Activated T-helper 1 cell treated with anti-CD3 and anti-CD28 coated beads, Interleukin-12 subunit alpha, Interleukin-12 subunit beta, Interleukin-2, Interleukin-4 antibody, amounts not matched to agents 30 ng/mL and 10 ng/mL and 1 ng/mL, durations not matched to agents 14 hours and 24 hours and 36 hours (primary cell): ENCODE measurements at regions not wholly inside any gene's neighbourhood (a gene's known extent, or its start where the extent isn't known, plus 50 kb on each side); places are given as distances from the start of the nearest gene placed in this dataset.
"Not testable (repeated sequence)": the region's sequence is repeated elsewhere in the genome, so short reads cannot be mapped to it uniquely, and the experiment has no call there.

ENCODE experiments used
- DNase-seq: peaks from one replicate; pipeline ENCODE4 v3.0.0; 2021; ENCODE audit warnings: low spot score
- H3K27ac Mint-ChIP-seq: one replicate; pipeline ENCODE4 v1.8.0; 2021; ENCODE audit warnings: mild to moderate bottlenecking, mixed read lengths
- H3K27me3 Mint-ChIP-seq: one replicate; pipeline ENCODE4 v1.8.0; 2022; ENCODE audit warnings: mild to moderate bottlenecking, moderate library complexity, mixed read lengths; ENCODE audit not compliant: insufficient read depth
- H3K36me3 Mint-ChIP-seq: one replicate; pipeline ENCODE4 v1.8.0; 2021; ENCODE audit warnings: low read depth, mixed read lengths
- H3K4me1 Mint-ChIP-seq: one replicate; pipeline ENCODE4 v1.8.0; 2021; ENCODE audit warnings: low read depth, mixed read lengths
- H3K4me3 Mint-ChIP-seq: one replicate; pipeline ENCODE4 v1.8.0; 2021; ENCODE audit warnings: mild to moderate bottlenecking, moderate library complexity, mixed read lengths
- H3K9me3 Mint-ChIP-seq: one replicate; pipeline ENCODE4 v1.8.0; 2021; ENCODE audit warnings: mixed read lengths
- intact Hi-C: fragments of 100-400 bp; cut with micrococcal nuclease; formaldehyde crosslinking; loops from one replicate; pipeline ENCODE4 v1.15.1; 2024

DNA sequence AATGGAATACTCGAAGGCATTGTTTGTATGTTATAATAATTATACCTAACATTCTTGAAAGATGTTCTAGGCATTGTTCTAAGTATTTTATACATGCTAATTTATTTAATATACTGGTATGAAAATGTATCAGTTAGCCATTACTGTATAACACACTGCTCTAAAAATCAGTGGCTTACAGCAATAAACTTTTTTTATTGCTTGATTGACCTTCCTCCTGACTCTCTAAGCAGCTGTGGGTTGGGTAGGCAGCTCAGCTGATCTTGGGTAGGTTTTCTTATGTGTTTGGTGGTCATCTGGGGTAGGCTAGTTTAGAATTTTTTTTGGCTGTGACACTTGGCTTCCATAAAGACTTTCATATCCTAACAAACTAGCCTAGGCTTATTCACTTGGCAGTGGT, 100.2 kb upstream of the SYT6 start:
- H3K9me3 Mint-ChIP-seq: peaks cover 13% of the 10 kb centered on the region
- H3K4me3 Mint-ChIP-seq: no peak overlapping the region
- H3K36me3 Mint-ChIP-seq: no peaks in the 10 kb centered on the region
- no peaks in the 10 kb centered on the region for H3K4me1 Mint-ChIP-seq
- H3K27me3 Mint-ChIP-seq: no peaks in the 10 kb centered on the region
- no peak overlapping the region for H3K27ac Mint-ChIP-seq
- DNase-seq: no peak
- intact Hi-C loops: no loop called here

DNA sequence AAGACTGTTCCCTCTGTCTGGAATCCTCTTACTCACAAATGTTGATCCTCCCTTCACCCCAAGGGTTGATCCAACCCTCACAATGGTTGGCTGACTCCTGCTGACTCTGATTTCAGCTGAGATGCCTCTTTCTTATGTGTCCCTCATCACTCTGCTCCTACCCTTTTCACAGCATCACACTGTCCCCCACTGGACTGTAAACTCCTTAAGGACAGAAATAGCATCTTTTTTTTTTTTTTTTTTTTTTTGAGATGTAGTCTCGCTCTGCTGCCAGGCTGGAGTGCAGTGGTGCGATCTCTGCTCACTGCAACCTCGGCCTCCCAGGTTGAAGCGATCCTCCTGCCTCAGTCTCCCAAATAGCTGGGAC, 97.9 kb upstream of the SYT6 start:
- no peak overlapping the region for H3K4me3 Mint-ChIP-seq
- H3K9me3 Mint-ChIP-seq: peaks cover 13% of the 10 kb centered on the region
- no peak for DNase-seq
- H3K36me3 Mint-ChIP-seq: no peaks in the 10 kb centered on the region
- H3K27me3 Mint-ChIP-seq: no peaks in the 10 kb centered on the region
- no peaks in the 10 kb centered on the region for H3K4me1 Mint-ChIP-seq
- H3K27ac Mint-ChIP-seq: no peak overlapping the region
- intact Hi-C loops: no loop called here

- H3K27ac Mint-ChIP-seq: no peak overlapping the region
- no peaks in the 10 kb centered on the region for H3K36me3 Mint-ChIP-seq
- H3K27me3 Mint-ChIP-seq: peaks cover 2% of the 10 kb centered on the region
- intact Hi-C loops: no loop called here
- H3K9me3 Mint-ChIP-seq: peaks cover 13% of the 10 kb centered on the region
- H3K4me1 Mint-ChIP-seq: no peaks in the 10 kb centered on the region
- no peak overlapping the region for H3K4me3 Mint-ChIP-seq
- DNase-seq: no peak
Observed at GRCh38 chr1:114250683-114251572, 97.3 kb upstream of the SYT6 start.

- intact Hi-C loops: no loop called here
- Mint-ChIP-seq H3K36me3 (no peaks in the 10 kb centered on the region), H3K9me3 (peaks cover 16% of the 10 kb centered on the region), H3K27me3 (peaks cover 3% of the 10 kb centered on the region), H3K27ac (no peak overlapping the region), H3K4me1 (no peaks in the 10 kb centered on the region), H3K4me3 (no peak overlapping the region)
- no peak for DNase-seq
Observed at GRCh38 chr1:114249691-114250090, 96.0 kb upstream of the SYT6 start.

DNA sequence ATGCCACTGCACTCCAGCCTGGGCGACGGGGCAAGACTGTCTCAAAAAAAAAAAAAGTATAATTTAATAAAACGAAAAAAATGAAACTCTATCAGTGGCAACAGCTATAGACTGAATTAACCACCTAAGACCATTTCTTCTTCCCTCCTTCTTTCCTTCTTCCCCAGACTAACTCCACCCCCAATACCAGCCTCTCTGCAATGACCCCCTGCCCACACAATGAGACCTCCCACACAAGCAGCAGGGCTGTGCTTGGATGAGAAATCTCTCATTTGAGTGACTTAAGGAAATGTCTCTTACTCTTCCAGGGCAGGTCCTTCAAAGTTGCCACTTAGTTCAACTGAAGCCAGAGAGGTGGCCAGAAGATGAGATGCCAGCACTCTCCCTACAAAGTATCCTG, 94.5 kb upstream of the SYT6 start:
- H3K27ac Mint-ChIP-seq: no peak overlapping the region

GRCh38 chr1:114242531-114243210, 89.0 kb upstream of the SYT6 start:
- H3K36me3 Mint-ChIP-seq, intact Hi-C loops, H3K4me1 Mint-ChIP-seq, H3K27ac Mint-ChIP-seq, DNase-seq, H3K27me3 Mint-ChIP-seq, H3K4me3 Mint-ChIP-seq: not testable (repeated sequence)
- peaks cover 21% of the 10 kb centered on the region for H3K9me3 Mint-ChIP-seq

More for the DNA sequence above, 94.5 kb upstream of the SYT6 start:
- Mint-ChIP-seq H3K9me3 (peaks cover 18% of the 10 kb centered on the region), H3K4me1 (no peaks in the 10 kb centered on the region), H3K27me3 (peaks cover 5% of the 10 kb centered on the region), H3K4me3 (no peak overlapping the region), H3K36me3 (no peaks in the 10 kb centered on the region)
- DNase-seq: no peak
- intact Hi-C loops: no loop called here

- Mint-ChIP-seq H3K27me3 (peaks cover 5% of the 10 kb centered on the region), H3K4me3 (no peak overlapping the region), H3K27ac (no peak overlapping the region), H3K4me1 (no peaks in the 10 kb centered on the region), H3K9me3 (peaks cover 6% of the 10 kb centered on the region), H3K36me3 (no peaks in the 10 kb centered on the region)
- intact Hi-C loops: no loop called here
- DNase-seq: no peak
Observed at GRCh38 chr1:114238053-114238452, 84.4 kb upstream of the SYT6 start.

- DNase-seq: no peak
- Mint-ChIP-seq H3K27ac (no peak overlapping the region), H3K27me3 (peaks cover 5% of the 10 kb centered on the region), H3K4me3 (no peak overlapping the region), H3K9me3 (peaks cover 6% of the 10 kb centered on the region), H3K36me3 (no peaks in the 10 kb centered on the region), H3K4me1 (no peaks in the 10 kb centered on the region)
- intact Hi-C loops: no loop called here
Observed at GRCh38 chr1:114236517-114236916, 82.8 kb upstream of the SYT6 start.

DNA sequence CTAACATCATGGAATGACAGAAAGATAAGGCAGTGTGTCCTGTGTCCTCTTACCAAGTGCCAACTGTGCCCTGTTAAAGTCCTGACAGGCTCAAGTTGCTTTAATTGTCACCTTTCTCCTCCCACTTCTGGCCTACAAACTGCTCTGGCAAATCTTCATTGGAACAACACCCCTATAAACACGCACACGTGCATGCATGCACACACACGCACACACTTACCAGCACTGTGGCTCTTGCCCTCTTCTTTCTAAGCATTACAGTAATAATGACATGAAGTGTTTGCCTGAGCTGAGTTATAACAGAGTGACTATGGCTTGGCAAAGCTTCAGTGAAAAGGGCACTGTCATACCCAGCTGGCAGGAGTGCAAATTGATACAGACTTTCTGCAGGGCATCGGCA, 82.3 kb upstream of the SYT6 start:
- H3K9me3 Mint-ChIP-seq: peaks cover 4% of the 10 kb centered on the region
- DNase-seq: no peak
- no peaks in the 10 kb centered on the region for H3K36me3 Mint-ChIP-seq
- H3K27ac Mint-ChIP-seq: no peak overlapping the region
- no peak overlapping the region for H3K4me3 Mint-ChIP-seq
- intact Hi-C loops: no loop called here
- peaks cover 6% of the 10 kb centered on the region for H3K27me3 Mint-ChIP-seq
- H3K4me1 Mint-ChIP-seq: no peaks in the 10 kb centered on the region

DNA sequence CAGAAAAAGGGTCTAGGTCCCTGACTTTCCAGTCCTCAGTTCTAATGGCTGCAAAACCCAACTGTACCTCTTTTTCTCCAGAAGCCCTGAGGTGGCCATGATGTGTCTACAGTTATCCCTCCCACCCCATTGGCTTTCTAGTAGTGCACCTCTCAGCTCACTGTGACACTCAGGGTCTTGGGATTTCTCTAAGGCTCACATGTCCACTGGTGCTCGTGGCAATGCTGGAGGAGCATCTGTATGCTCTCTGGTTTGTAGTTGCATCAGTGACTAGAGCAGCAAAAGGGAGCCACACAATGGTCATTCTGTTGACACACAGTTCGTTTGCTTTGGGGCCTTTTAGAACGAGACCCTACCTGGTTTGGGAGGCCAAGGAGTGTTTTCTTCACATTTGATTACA, 81.6 kb upstream of the SYT6 start:
- Mint-ChIP-seq H3K9me3 (no peaks in the 10 kb centered on the region), H3K4me3 (no peak overlapping the region), H3K27me3 (peaks cover 6% of the 10 kb centered on the region), H3K36me3 (no peaks in the 10 kb centered on the region), H3K4me1 (no peaks in the 10 kb centered on the region), H3K27ac (no peak overlapping the region)
- DNase-seq: no peak
- intact Hi-C loops: no loop called here

GRCh38 chr1:114234408-114235124, 80.9 kb upstream of the SYT6 start:
- H3K36me3 Mint-ChIP-seq: no peaks in the 10 kb centered on the region
- H3K27me3 Mint-ChIP-seq: peaks cover 6% of the 10 kb centered on the region
- intact Hi-C loops: no loop called here
- no peak overlapping the region for H3K4me3 Mint-ChIP-seq
- H3K9me3 Mint-ChIP-seq: no peaks in the 10 kb centered on the region
- no peak for DNase-seq
- H3K27ac Mint-ChIP-seq: no peak overlapping the region
- no peaks in the 10 kb centered on the region for H3K4me1 Mint-ChIP-seq

DNA sequence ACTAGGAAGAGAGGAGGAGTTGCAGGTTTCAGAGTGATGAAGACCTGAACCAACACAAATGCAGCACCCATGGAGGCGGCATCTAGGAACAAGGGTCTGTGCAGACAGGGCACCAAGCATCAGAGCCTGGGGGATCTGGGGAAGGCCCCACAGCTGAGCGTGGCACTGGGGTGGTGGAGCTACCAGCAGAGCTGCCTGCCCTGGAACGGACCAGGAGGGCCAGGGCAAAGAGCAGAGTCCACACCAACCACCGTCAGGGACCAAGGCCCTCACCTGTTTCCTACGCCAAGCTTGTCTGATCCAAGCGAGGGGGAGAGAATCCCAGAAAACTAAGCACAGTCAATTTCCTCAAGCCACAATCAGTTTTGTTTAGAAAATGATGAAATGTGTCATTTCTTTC, 79.0 kb upstream of the SYT6 start:
- no peak overlapping the region for H3K4me3 Mint-ChIP-seq
- peaks cover 5% of the 10 kb centered on the region for H3K27me3 Mint-ChIP-seq
- intact Hi-C loops: no loop called here
- no peak for DNase-seq
- no peaks in the 10 kb centered on the region for H3K4me1 Mint-ChIP-seq
- no peaks in the 10 kb centered on the region for H3K36me3 Mint-ChIP-seq
- H3K27ac Mint-ChIP-seq: no peak overlapping the region
- H3K9me3 Mint-ChIP-seq: no peaks in the 10 kb centered on the region

GRCh38 chr1:114231301-114231700, 77.6 kb upstream of the SYT6 start:
- Mint-ChIP-seq H3K4me1 (no peaks in the 10 kb centered on the region), H3K27ac (no peak overlapping the region), H3K27me3 (peaks cover 6% of the 10 kb centered on the region), H3K36me3 (no peaks in the 10 kb centered on the region), H3K4me3 (no peak overlapping the region), H3K9me3 (no peaks in the 10 kb centered on the region)
- intact Hi-C loops: no loop called here
- no peak for DNase-seq
